GM18867 (cell line): ENCODE measurements at regions not wholly inside any gene's neighbourhood (a gene's known extent, or its start where the extent isn't known, plus 50 kb on each side); places are given as distances from the start of the nearest gene placed in this dataset.

Experiments used
- ATAC-seq: cut with Tn5 transposase; IDR thresholded peaks from one replicate; pipeline ENCODE4 v1.9.1; 2021; ENCODE audit warnings: mild to moderate bottlenecking, moderate library complexity; ENCODE audit not compliant: unreplicated experiment

DNA sequence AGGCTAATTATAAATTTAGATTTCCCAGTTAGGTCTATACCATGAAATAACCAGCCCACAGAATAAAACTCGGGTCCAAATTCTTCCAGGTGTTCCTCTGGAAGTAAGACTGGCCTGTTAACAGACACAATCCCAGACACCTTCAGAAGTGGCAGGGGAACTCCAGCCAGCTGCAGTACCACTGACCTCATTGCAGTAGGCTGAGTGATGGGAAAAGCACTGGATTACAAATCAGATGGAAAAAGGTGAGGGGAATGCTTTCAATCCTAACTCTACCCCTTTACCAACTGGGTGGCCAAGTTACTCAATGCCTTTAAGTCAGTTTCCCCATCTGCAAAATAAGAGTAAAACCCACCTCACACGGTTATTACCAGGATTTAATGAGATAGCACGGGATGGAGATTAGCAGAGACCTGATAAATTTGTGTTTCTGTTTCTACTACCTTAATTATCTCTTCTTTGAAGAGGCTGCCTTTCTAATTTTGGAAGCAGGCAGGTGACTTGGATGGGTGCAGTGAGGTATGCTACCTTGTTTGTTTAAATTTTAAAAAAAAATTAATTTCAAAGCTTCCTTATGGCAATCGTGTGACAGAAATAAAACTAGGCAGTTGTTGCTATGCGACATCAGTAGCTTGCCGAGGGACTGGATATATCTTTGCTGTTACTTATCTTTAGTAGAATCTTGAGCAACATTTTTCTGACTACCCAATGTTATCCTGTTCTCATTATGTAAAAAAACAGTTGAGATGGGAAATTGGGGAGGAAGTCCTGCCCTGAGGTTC lies 167.3 kb upstream of the GRIN2B start:
- ATAC-seq, result no peak

DNA sequence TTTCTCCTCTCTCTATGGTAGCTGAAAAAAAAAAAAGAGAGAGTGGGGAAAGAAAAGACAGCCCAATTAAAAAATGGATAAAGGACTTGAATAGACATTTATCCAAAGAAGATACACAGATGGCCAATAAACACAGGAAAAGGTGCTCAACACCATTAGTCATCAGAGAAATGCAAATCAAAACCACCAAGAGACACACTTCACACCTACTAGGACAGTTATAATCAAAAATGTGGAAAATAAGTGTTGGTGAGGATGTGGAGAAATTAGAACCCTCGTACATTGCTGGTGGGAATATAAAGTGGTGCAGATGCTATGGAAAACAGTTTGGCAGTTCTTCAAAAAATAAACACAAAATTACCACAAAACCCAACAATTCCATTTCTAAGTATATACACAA lies 172.4 kb upstream of the GRIN2B start:
- ATAC-seq, result peak; percentile 36

GRCh38 chr12:14156606-14157005 lies 175.2 kb upstream of the GRIN2B start:
- peak; percentile 2 for ATAC-seq

GRCh38 chr12:14157088-14157747 lies 175.8 kb upstream of the GRIN2B start:
- peak; percentile 96 for ATAC-seq

GRCh38 chr12:14164266-14164665 lies 182.9 kb upstream of the GRIN2B start:
- ATAC-seq, result no peak

- peak; percentile 40 for ATAC-seq
Observed at GRCh38 chr12:14167005-14167628, 185.7 kb upstream of the GRIN2B start.

DNA sequence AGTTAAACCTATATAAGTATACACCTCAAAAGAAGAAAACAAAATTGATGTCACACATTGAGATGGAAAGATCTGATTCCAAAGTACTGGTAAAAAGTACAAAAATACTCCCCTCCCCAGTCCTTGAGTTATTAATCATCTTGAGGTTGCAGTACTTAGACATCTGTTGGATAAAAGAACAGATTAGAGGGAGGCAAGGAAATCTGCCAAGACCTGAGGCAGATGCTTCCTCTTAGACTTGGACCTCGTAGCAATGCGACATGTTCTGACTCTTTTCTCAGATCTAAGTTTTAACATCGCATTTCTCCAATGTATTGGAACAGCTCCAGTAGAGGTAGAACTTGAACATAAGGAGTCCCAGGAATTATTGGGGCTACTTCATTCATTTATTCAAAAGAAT lies 187.9 kb upstream of the GRIN2B start:
- no peak for ATAC-seq

DNA sequence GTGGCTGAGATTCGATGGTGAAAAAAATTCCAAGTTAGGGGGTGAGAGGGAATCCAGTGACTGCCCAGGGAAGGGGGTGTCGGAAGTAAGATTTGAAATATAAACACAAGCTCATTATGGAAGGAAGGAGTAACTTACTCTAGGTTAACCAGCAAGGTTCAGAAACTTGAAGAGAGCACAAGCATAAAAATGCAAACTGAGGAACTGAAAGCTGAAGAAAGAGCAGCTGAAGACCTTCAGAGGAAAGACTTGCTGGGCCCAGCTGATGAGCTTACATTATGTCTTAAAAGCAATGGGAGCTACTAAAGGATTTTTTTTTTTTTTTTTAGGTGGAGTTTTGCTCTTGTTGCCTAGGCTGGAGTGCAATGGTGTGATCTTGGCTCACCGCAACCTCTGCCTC lies 189.7 kb upstream of the GRIN2B start:
- peak; percentile 88 for ATAC-seq

DNA sequence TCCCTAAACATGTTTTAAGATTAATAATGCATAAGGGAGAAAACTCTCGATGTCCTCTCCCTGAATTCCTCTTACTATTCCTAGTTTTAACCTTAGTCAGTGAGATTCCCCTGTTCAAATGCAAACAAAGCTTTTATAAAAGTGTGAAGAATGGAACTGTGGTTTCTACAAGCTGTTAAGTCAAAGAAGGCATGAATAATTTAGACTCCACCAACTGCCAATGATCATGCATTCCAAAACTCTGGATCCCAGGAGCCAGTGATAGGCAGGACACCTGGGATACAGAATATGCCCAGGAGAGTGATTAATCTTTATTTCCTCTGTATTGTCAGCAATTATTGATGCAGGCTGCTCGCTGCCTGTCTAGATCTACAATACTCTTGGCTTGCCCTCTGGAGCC lies 190.3 kb upstream of the ATF7IP start:
- no peak for ATAC-seq

DNA sequence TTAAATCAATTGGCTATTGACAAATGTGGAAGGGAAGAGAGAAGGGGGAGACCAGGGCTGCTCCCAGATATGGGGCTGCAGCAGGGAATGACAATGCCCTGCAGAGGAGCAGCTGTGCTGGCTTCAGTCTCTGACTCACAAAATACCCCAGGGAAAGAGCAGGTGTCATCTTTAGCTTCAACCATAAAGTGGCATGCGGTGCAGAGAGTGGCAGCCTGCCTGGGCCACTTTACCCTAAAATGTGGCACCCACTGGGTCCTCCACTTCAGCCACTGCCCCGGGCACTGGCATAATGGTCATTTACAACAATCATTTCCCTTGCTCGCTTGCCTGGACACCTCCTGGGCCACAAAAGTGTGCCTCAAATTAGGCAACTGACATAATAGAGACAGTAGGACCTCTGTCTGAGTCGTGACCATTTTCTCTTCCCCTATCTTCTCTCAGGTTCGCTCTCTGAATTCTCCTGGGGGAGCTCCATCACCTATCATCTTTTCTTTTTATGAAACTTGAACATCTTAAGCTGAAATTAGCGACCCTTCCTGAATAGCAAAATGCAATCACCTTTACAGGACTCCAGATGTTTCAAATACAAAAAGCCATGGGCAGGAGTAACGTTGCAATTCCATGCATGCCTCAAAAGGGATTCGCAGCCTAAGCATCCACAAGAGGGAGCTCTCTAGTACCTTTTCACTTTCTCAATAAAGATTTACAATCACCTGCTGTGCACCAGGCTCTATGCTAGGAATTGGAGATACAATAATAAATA lies 179.9 kb upstream of the ATF7IP start:
- ATAC-seq, result peak; percentile 78

GRCh38 chr12:14186193-14186502 lies 179.3 kb upstream of the ATF7IP start:
- no peak for ATAC-seq

GRCh38 chr12:14187002-14187401 lies 178.5 kb upstream of the ATF7IP start:
- no peak for ATAC-seq

DNA sequence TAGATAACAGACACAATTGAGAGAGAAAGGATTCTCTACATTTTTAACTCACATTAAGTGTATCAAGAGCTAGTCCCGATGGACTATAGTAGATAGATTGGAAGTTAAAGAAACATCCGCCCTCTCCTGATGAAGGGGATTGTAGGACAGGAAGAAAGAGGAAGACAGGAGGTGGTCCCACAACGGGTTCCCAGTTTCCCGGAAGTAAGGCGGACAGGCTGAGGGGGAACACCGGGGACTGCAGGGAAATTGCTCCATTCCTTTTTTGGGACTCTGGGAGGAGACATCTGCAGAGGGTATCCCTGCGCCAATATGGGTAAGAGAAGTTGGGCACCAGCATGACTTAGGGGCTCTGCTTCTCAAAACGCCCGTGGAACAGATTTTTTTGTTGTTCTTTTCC lies 177.5 kb upstream of the ATF7IP start:
- no peak for ATAC-seq

DNA sequence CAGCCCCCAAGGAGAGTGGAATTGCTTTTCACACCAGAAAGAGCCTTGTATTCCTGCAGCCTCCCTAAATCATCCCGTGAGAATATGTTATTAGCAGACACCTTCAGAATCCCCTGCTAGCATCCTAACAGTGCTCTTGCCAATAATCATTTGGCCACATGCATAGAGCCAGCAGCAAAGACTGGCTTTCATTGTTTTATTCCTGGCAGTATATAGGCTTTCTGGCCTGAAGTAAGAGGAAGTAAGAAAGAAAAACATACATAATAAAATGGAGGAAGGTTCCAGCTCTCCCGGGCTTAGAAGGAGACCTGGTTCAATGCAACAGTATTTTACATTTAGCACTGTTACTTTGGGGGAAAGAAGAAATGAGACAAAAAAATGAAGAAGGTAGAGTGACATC lies 176.7 kb upstream of the ATF7IP start:
- ATAC-seq, result no peak

DNA sequence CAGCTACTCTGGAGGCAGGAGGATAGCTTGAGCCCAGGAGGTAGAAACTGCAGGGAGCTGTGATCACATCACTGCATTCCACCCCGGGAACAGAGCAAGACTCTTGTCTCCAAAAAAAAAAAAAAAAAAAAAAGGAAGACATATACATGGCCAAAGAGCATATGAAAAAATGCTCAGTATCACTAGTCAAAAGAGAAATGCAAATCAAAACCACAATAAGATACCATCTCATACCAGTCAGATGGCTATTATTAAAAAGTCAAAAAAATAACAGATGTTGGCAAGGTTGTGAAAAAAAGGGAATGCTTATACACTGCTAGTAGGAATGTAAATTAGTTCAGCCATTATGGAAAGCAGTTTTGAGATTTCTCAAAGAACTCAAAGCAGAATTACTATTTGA lies 174.8 kb upstream of the ATF7IP start:
- ATAC-seq, result peak; percentile 35

DNA sequence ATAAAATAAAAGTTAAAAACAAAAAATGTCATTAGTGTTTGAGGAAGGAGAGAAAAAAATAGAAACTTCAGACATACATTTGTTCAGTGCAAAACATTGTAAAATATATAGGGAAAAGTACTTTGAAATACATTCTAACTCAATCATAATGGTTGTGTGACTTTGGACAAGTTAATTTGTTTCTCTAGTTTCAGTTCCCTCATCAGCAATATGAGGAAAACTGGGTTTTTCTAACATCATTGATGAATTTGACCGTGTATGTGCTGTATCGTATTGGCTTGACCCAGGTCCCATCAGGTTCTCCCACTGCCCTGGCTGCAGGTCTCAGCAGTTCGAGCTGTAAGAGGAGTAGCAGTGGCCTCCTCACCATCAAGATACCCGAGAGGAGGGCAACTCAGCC lies 173.9 kb upstream of the ATF7IP start:
- ATAC-seq, result no peak

DNA sequence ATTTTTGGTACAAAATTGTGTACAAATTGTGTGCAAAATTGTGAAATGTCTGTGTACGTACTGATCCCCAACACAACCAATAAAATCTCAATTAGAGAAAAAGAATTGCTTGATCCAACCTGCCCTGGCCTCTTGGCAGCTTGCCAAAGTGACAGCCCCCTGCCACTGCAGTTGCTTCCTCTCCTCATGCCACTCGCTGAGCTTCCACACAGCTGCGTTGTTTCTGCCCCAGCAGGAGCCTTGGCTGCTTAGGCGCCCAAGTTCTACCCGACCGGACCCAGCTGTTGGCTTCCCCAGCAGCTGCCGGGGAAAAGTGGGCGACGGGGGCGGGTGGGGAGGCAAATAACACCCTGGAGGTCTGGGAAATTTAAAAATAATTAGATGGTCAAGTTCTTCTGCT lies 171.8 kb upstream of the ATF7IP start:
- ATAC-seq, result no peak

GRCh38 chr12:14194572-14194971 lies 170.9 kb upstream of the ATF7IP start:
- no peak for ATAC-seq

DNA sequence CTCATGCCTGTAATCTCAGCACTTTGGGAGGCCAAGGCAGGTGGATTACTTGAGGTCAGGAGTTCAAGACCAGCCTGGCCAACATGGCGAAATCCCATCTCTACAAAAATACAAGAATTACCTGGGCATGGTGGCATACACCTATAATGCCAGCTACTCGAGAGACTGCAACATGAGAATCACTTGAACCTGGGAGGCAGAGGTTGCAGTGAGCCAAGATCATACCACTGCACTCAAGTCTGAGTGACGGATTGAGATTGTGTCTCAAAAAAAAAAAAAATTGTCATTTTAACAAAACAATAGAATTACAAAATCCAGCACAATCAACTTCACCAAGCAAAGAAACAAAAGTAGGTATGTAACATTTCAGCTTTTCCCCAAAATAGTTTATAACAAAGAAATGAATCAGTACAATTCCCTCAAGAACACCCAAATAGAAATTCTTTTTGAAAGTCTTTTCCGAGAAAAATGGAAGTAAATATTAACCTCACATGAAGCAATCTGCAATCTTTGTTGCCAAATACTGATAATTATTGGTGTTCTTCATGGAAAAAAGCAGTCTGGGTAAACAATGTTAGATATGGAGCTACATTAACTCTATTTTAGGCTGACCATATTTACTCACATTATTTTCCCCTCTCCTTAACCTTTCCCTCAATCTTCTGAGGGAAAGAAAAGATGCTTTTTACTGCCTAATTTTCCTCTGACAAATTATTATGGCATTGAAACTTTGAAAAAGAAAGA lies 165.9 kb upstream of the ATF7IP start:
- ATAC-seq, result no peak

DNA sequence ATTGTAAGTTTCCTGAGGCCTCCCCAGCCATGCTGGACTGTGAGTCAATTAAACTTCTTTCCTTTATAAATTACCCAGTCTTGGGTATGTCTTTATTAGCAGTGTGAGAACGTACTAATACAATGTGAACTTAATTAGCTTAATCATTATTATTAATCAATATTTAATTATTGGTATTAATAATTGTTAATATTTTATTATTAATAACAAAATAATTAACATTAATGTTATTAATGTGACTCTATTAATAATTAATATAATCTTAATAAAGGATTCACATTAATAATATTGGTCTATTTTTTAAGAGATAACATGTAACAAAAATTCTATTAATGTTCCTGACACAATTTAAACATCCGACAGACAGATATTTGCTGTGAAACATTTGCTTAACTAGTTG lies 164.9 kb upstream of the ATF7IP start:
- no peak for ATAC-seq

DNA sequence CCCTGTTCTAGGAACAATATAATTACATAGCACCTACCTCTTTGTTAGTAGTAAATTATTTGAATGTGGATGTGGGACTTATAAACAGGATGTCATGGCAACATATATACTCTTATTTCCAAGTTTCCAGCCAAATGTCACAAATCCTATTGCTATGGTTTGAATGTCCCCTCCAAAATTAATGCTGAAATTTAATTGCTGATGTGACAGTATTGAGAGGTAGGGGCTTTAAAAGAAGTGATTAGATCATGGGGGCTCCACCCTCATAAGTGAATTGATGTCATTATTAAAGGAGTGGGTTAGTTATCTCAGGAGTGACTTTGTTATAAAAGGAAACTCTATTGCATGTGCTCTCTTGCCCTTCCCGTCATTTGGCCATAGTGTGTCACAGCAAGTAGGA lies 164.2 kb upstream of the ATF7IP start:
- no peak for ATAC-seq
